ENCODE measurements at regions not wholly inside any gene's neighbourhood (a gene's known extent, or its start where the extent isn't known, plus 50 kb on each side); places are given as distances from the start of the nearest gene placed in this dataset.

DNA sequence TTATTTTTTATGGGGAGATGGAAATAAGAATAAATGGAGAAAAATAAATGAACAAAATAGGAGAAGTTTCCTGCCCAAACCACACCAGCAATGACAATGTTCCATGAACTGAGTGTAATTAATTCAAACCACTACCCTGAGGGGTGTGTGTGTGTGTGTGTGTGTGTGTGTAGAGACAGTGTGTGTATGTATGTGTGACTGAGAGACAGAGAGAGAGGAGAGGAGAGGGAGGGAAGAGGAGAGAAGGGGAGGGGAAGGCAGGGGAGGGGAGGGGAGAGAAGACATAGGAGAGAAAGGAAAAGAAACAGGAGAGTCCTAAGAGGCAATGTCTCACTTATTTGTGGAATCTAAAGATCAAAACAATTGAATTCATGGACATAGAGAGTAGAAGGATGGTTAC lies 65.0 kb upstream of the POU2AF1 start:
- no peak for DNase-seq

DNA sequence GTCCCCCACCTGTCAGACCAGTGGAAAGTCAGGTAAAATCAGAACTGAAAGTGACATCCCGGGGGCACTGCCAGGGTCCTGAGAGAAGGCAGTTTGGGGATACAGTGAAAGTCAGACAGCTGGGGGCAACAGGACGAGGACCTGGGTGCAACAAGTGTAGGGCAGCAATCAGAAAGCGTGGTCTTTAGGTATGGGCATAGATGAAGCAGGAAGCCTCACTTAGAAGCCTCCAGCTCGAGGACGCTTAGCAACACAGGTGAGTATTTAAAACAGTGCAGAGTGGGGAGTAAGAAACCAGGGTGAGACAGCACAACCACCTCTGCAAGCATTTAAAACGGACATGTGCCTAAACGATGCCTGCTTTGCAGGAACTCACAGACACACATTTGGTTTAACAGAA lies 64.6 kb upstream of the POU2AF1 start:
- DNase-seq = no peak

DNA sequence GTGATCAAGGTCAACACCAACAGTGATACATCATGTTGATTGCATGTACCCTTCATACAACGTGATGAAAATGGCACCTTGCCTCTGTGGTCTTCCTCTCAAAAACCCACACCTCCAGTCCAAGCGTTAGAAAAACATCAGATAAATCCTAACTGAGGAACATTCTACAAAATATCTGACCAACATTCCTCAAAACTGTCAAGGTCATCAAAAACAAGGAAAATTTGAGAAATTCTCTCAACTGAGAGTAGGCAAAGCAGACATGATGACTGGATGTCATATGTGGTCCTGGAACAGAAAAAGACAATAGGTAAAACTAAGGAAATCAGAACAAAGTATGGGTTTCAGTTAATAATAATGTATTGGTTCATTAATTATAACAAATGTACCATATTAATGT lies 64.0 kb upstream of the POU2AF1 start:
- no peak for DNase-seq

DNA sequence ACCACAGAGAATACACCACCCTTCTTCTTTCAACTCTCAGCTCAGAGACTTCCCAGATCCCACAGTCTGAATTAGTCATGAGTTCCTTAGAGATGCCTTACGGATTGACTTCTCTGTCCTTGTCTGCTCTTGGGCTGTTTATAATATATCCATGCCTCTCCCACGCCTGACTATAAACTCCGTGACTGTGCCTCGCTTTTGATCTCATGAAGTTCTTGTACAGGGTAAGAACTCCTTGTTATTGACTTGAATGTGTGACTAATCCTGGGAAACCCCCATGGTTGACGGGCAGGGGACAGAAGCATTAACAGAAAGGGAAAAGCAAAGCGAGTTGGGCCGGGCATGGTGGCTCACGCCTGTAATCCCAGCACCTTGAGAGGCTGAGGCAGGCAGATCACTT lies 62.4 kb upstream of the POU2AF1 start:
- DNase-seq = no peak

DNA sequence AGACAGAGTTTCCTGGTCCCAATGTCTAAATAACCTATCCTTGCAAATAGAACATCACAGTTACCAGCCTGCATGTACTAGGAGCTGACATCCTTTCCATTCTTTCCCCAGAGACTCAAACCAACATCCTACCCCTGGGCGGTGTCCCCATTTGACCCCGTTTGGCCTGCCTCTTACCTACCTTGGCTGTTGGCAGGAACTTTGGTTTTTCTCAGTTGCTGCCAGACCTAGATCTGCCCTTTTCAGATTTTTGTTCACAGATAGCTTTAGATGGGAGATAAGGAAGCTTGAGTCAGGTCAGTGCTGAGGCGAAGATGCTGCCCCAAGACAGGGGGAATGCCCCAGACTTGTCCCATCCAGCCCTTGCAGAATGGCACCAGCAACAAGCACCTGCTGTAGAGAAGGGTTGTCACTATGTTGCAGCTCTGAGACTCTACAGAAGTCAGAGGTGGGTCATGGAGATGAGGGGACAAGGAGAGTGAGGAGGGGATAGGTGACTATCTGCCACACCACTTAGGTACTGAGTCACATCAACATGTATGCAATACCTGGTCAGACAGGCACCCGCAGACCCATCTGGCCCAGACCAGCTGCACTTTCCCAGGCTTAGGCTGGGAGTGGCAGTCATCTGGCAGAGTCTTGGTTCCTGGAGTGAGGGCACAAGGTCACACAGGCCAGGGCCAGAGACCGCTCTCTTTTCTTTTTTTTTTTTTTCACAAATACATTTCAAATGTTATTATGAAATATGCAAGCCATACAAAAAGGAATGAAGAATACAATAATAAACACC lies 61.5 kb upstream of the POU2AF1 start:
- no peak for DNase-seq

DNA sequence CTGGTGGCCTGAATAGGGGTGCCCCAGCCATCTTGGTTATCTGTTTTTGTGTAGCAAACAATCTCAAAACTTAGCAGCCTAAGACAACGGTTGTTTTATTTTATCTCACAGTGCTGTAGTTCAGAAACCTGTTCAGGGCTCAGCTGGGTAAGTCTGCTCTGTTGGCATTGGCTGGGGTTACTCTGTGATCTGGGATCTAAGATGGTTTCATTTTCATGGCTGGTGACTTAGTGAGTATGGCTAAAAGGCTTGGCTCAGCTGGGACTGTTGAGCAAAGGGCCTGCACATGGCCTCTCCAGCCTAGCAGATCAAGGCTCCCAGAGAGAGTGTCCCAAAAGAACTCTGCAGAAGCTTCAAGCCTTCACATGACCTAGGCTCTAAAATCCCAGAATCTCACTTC lies 60.8 kb upstream of the POU2AF1 start:
- DNase-seq = no peak

DNA sequence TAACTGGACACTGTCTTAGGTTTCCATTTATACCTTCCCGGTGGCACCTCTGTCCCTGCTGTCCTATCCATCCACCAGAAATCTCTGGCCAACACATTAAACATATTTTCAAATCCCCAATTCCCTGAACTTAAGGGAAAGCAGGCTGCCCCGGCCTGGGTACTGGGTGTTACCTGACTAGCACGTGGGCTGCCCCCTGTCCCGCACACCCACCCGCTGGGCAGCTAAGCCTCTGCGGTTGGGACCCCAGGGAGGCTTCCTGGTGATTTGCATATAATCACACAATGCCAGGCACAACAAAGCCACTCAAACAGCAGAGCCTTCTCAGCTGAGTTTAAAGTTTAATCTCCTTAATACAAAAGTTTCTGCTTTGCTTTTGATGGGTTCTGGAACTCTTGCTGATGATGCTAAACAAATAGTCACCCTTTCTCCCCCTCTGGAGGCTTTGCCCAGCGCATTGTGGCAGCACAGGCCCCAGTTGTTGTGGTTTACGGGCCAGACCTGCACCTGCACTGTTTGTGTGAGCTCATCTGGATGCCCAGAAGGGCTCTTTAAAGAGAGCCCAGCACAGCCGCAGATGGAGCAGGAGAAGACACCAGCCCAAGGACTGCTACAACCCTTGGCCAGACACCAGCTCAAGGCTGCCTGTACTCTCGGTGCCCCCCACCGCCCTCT lies 59.9 kb upstream of the POU2AF1 start:
- no peak for DNase-seq

DNA sequence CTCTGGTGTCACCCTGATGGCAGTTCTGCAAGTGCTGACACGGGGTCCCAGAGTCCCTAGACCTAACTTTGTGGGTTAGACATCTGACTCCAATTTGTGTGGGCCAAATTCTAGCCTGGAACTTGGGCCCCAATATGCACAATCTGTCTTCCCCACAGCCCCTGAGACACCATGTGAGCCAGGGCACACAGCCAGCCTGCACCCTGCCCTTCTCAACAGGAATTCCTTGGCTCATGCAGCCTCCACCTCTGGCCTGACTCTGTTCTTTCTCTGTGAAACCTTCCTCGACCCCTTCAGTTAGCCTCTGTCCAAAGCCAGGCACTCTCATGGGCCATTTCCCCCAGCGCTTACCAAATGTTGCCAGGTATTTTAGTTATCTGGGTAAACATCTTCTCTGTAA lies 59.1 kb upstream of the POU2AF1 start:
- DNase-seq = no peak

DNA sequence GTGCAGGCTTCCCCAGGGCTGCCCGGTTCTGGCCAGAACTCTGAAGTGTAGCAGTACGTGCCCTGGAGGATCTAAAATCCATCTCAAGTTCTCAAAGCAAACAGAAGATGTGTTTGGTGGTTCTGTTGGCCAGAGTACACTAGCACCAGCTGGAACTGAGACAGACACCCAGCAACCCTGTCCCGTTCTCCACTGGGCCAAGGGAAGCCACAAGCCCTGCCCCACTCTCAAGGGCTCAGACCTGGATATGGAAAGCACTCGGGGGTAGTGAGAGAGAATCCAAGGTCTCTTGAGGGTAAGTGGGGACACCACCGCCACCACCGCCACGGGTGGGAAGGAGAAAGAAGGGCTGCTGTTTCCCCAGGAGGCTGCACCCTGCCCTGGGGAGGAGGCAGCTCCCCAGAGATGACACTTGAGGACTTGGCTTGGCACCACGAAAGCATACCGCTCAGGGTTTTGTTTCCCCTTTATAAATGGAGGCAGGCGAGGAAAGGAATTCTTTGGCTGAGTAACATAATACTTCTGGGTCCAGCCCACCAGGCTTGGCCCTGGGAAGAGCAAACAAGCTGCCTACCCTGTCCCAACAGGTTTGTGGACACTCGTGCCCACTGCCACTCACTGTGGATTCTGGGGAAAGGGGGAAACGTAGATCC lies 56.1 kb upstream of the POU2AF1 start:
- no peak for DNase-seq

DNA sequence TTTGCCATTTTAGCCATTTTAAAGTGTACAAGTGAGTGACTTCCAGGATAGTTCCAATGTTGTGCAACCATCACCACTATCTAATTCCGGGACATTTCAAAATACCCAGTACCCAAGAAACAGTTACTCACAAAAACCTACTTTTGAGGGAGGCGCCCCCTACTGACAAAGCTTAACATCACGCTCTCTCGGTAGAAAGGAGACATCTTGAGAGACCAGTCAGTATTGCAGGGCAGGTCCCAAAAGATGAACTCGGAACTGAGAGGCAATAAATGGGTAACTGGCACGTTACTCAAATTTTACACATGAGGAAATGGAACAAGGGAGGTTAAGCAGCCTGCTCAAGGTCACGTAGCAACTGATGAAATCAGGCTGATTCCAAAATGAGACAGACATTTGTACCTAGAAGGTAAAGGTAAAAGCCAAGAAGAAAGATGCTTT lies 50.0 kb upstream of the POU2AF1 start:
- peak; percentile 29 for DNase-seq

All from activated T-cell treated with anti-CD3 and anti-CD28 coated beads, Interleukin-2, amount 50 U/mL, for 1 hour (primary cell).